ENCODE measurements at regions not wholly inside any gene's neighbourhood (a gene's known extent, or its start where the extent isn't known, plus 50 kb on each side); places are given as distances from the start of the nearest gene placed in this dataset.

DNA sequence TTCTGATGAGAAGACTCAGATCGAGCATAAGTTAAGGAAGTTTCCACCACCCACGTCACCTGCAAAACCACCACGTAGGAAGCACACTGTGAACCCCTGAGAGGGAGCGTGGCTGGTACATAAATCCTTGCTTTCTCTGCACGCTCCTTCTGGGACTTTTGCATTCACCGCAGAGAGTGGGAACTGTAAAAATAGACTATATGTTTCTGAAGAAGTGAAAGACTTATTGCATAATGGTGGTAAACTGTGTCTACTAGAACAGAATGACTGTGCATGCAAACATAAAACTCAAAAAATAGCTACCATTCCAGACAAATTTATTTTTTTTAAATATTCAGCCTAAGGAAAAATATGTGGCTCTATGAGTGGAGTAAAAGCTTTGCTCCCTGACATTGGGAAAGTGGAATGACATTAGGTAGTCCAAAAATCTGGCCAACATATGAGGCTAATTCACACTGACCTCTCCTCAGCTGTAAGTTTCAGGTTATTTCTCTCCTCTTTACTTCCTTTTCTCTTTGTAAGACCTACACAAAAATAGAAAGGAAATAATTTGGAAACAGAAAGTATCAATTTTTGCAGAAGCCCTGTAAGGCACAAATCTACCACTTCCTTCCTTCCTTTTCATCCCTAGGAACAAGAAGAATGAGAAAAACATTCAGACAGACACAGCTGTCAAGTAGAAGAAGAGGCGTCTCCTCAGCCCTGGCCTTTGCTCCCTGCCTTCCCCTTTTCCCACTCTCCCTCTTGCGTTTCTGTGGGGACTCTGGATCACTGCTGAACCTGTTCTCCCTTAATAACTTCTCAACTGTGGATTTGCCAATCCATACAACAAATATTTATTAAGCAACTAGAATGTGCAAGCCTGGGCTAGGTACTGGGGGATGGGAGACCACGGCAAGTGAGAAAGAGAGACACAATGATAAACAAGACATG lies 264.3 kb upstream of the FOXN3 start:
- TF ChIP-seq, protein P1, sequence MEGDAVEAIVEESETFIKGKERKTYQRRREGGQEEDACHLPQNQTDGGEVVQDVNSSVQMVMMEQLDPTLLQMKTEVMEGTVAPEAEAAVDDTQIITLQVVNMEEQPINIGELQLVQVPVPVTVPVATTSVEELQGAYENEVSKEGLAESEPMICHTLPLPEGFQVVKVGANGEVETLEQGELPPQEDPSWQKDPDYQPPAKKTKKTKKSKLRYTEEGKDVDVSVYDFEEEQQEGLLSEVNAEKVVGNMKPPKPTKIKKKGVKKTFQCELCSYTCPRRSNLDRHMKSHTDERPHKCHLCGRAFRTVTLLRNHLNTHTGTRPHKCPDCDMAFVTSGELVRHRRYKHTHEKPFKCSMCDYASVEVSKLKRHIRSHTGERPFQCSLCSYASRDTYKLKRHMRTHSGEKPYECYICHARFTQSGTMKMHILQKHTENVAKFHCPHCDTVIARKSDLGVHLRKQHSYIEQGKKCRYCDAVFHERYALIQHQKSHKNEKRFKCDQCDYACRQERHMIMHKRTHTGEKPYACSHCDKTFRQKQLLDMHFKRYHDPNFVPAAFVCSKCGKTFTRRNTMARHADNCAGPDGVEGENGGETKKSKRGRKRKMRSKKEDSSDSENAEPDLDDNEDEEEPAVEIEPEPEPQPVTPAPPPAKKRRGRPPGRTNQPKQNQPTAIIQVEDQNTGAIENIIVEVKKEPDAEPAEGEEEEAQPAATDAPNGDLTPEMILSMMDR (IDR thresholded peaks at IDR 0.05): no peak
- no peak for TF ChIP-seq POLR2A (IDR thresholded peaks at IDR 0.05)
